Aorta (tissue), 5 donors: ENCODE measurements at regions not wholly inside any gene's neighbourhood (a gene's known extent, or its start where the extent isn't known, plus 50 kb on each side); places are given as distances from the start of the nearest gene placed in this dataset.

Source experiments
- ATAC-seq: fragments of 200-7000 bp; cut with Tn5 transposase; one replicate; pipeline ENCODE4 v1.9.1; 2022; ENCODE audit warnings: moderate library complexity; ENCODE audit not compliant: low FRiP score
- DNase-seq, 2 donors: peaks; one replicate each; pipeline ENCODE4 v3.0.0-alpha.2; 2020
- H3K27ac ChIP-seq, 2 donors: one replicate each; pipeline ENCODE4 v1.5.1; 2013; ENCODE audit warnings: low read length in 2 of 2, mild to moderate bottlenecking in 2 of 2, moderate library complexity in 2 of 2, control low read depth in 1 of 2, inconsistent platforms in 1 of 2, low read depth in 1 of 2
- H3K27me3 ChIP-seq, 2 donors: one replicate each; pipeline ENCODE4 v1.6.1; 2013; ENCODE audit warnings: control low read depth in 1 of 2, low read length in 1 of 2, mild to moderate bottlenecking in 1 of 2, moderate library complexity in 1 of 2; ENCODE audit not compliant: insufficient read depth in 2 of 2, control insufficient read depth in 1 of 2
- H3K36me3 ChIP-seq, 2 donors: one replicate each; pipeline ENCODE4 v1.6.1; 2013; ENCODE audit warnings: control low read depth in 1 of 2, low read length in 1 of 2, mild to moderate bottlenecking in 1 of 2; ENCODE audit not compliant: insufficient read depth in 2 of 2, control insufficient read depth in 1 of 2
- H3K4me1 ChIP-seq, 2 donors: one replicate each; pipeline ENCODE4 v1.6.1; 2013; ENCODE audit warnings: low read length in 2 of 2, control low read depth in 1 of 2, mild to moderate bottlenecking in 1 of 2, moderate library complexity in 1 of 2; ENCODE audit not compliant: insufficient read depth in 2 of 2, control insufficient read depth in 1 of 2
- H3K4me3 ChIP-seq, 2 donors: one replicate each; pipeline ENCODE4 v1.5.1; 2013; ENCODE audit warnings: low read length in 2 of 2, control low read depth in 1 of 2, mild to moderate bottlenecking in 1 of 2
- H3K9me3 ChIP-seq: one replicate; pipeline ENCODE4 v1.6.1; 2013; ENCODE audit warnings: mild to moderate bottlenecking, low read length; ENCODE audit not compliant: control insufficient read depth
- WGBS, 2 donors: extraction: QIAGEN DNeasy Blood & Tissue Kit; methylation state at CpG; one replicate each; pipeline ENCODE4 v1.1.7; 2013; 5-methylcytosine and 5-hydroxymethylcytosine counted together
- intact Hi-C, 2 donors: fragments of 100-400 bp; cut with DNase I; formaldehyde crosslinking; loops; one replicate each; pipeline versions ENCODE4 v1.14.2 to v1.15.0; 2022
- donor health status: healthy with polysubstance abuse.
- donor health status: Bipolar disorder and iron deficiency.
- donor health status: DM: no; HTN: no; CAD: no.
- donor health status: DM: no; HTN: no; CAD: no.
- donor health status: DM: yes; HTN: yes; CAD: no.

GRCh38 chr2:16002144-16002543 lies 61.8 kb downstream of the MYCN start:
- H3K36me3 ChIP-seq = no peaks in the 10 kb centered on the region
- no peaks in the 10 kb centered on the region for H3K27me3 ChIP-seq
- no peaks in the 10 kb centered on the region for H3K4me1 ChIP-seq
- no peak for ATAC-seq
- H3K27ac ChIP-seq = no peak overlapping the region
- 91% methylated on average over 3 of the region's 3 CpGs for WGBS, 2 donors
- no peak for DNase-seq
- H3K9me3 ChIP-seq = no peaks in the 10 kb centered on the region
- H3K4me3 ChIP-seq = no peak overlapping the region
- intact Hi-C loops = no loop called here

DNA sequence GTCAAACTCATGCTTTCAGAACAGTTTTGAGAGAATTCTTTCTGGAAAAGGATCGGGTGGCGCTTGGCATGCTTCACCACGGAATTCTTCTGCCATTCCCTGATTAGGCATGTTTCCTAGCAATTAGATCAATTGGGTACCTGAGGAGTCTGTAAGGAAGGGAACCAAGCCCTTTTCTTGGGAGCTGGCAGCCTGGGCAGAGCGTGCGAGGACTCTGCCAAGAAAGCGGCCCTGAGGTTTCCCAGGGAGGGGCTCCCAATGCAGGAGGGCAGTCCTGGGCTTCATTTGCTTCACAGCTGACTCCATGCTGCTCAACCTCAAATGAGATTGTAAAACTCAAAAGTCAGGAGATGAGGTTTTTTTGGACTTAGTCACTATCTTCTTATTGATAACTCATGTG lies 60.3 kb downstream of the MYCN start:
- no peak overlapping the region for H3K4me3 ChIP-seq
- no peak for ATAC-seq
- H3K27ac ChIP-seq = no peak overlapping the region
- 54 to 58% methylated on average over 6 of the region's 6 CpGs for WGBS, 2 donors
- no peak for DNase-seq
- intact Hi-C loops = no loop called here
- H3K4me1 ChIP-seq = no peaks in the 10 kb centered on the region
- H3K9me3 ChIP-seq = no peaks in the 10 kb centered on the region
- H3K36me3 ChIP-seq = no peaks in the 10 kb centered on the region
- no peaks in the 10 kb centered on the region for H3K27me3 ChIP-seq

GRCh38 chr2:15999596-16000469 lies 59.5 kb downstream of the MYCN start:
- ATAC-seq = no peak
- intact Hi-C loops = no loop called here

DNA sequence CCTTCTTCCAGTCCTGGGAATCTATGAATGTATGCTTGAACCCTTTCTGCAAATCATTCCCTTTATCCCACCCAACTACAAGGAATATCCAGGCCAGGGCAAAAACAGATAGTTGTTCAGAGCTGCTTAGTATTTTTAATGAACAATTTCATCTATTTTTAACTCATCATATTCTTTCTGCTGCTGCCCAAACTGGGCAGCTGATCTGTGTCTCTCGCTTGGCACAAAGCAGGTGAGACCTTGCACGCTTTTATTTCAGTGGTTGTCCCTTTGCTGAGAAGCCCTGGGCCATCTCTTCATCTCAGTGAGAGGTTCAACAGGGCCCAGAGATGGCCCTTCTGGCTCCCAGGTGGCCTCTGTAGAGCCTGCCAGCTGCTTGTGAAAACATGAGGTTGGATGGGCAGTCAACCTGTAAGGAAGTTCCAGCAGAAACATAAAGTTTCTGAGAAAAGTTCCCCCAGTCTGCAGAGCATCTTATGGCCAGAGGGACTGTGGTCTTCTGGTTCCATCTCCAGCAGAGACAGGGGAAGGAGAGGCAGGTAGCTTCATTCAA lies 57.5 kb downstream of the MYCN start:
- ATAC-seq (no peak), DNase-seq (no peak)
- Histone ChIP-seq H3K4me3 (no peak overlapping the region), H3K9me3 (no peaks in the 10 kb centered on the region), H3K27me3 (no peaks in the 10 kb centered on the region), H3K4me1 (no peaks in the 10 kb centered on the region), H3K27ac (no peak overlapping the region), H3K36me3 (no peaks in the 10 kb centered on the region)
- intact Hi-C loops = no loop called here
- WGBS, 2 donors = 81 to 91% methylated on average over 2 of the region's 2 CpGs

More at GRCh38 chr2:15999596-16000469, 59.5 kb downstream of the MYCN start:
- no peaks in the 10 kb centered on the region for H3K36me3 ChIP-seq
- no peak overlapping the region for H3K27ac ChIP-seq
- H3K4me3 ChIP-seq = no peak overlapping the region
- 73 to 79% methylated on average over 11 of the region's 11 CpGs for WGBS, 2 donors
- H3K27me3 ChIP-seq = no peaks in the 10 kb centered on the region
- DNase-seq = no peak
- H3K4me1 ChIP-seq = no peaks in the 10 kb centered on the region
- H3K9me3 ChIP-seq = no peaks in the 10 kb centered on the region

GRCh38 chr2:15996536-15997423 lies 56.4 kb downstream of the MYCN start:
- Histone ChIP-seq H3K4me3 (no peak overlapping the region), H3K27ac (no peak overlapping the region), H3K9me3 (no peaks in the 10 kb centered on the region), H3K4me1 (no peaks in the 10 kb centered on the region), H3K27me3 (no peaks in the 10 kb centered on the region), H3K36me3 (no peaks in the 10 kb centered on the region)
- WGBS, 2 donors = 74 to 75% methylated on average over 10 of the region's 10 CpGs
- ATAC-seq = no peak
- DNase-seq = no peak
- intact Hi-C loops = no loop called here
